Brain microvascular endothelial cell (primary cell): ENCODE measurements at regions not wholly inside any gene's neighbourhood (a gene's known extent, or its start where the extent isn't known, plus 50 kb on each side); places are given as distances from the start of the nearest gene placed in this dataset.
"Not testable (repeated sequence)": the region's sequence is repeated elsewhere in the genome, so short reads cannot be mapped to it uniquely, and the experiment has no call there.

Experiments
- DNase-seq: peaks from one replicate; pipeline ENCODE4 v3.0.0-alpha.2; 2020
- H3K27ac ChIP-seq: fragments of 250-450 bp; sonication (Bioruptor Pico); 2 replicates; pipeline ENCODE4 v1.5.1; 2020; ENCODE audit warnings: mild to moderate bottlenecking, moderate library complexity
- H3K27me3 ChIP-seq: fragments of 250-450 bp; sonication (Bioruptor Pico); replicated peaks from 2 replicates; pipeline ENCODE4 v1.5.1; 2020; ENCODE audit warnings: mild to moderate bottlenecking
- H3K36me3 ChIP-seq: fragments of 250-450 bp; sonication (Bioruptor Pico); replicated peaks from 2 replicates; pipeline ENCODE4 v1.5.1; 2020; ENCODE audit warnings: mild to moderate bottlenecking
- H3K4me3 ChIP-seq: 2 replicates; pipeline ENCODE4 v1.5.1; 2011; ENCODE audit warnings: low read depth, mild to moderate bottlenecking, control low read depth, low read length, moderate library complexity
- in situ Hi-C: cut with HindIII; loops from 2 replicates; pipeline ENCODE4 v1.10.0; 2017; ENCODE audit warnings: low sequenced_read_pairs, low pct_ligation_motif_present
- TF ChIP-seq, protein P1 (sequence below): IDR thresholded peaks from 2 replicates; pipeline ENCODE4 v1.5.1; 2011; ENCODE audit warnings: low read depth, mild to moderate bottlenecking, moderate library complexity, low read length, control low read depth, inconsistent platforms; ENCODE audit errors: missing control alignments

DNA sequence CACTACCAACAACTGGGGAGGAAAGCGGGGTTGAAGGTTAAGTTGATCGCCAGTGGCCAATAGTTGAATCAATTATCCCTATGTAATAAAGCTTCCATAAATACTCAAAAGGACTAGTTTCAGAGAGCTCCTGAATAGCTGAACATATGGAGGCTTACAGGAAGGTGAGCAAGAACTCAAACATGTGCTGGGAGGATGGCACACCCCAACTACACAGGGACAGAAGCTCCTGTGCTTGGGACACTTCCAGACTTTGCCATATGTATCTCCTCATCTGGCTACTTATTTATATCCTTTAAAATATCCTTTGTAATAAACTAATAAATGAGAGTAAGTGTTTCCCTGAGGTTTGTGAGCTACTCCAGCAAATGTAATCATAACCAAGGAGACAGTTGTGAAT lies 115.7 kb downstream of the HNMT start:
- in situ Hi-C loops, result no loop called here
- no peaks in the 10 kb centered on the region for H3K36me3 ChIP-seq
- no peak overlapping the region for H3K27ac ChIP-seq
- DNase-seq, result no peak
- TF ChIP-seq, protein P1, sequence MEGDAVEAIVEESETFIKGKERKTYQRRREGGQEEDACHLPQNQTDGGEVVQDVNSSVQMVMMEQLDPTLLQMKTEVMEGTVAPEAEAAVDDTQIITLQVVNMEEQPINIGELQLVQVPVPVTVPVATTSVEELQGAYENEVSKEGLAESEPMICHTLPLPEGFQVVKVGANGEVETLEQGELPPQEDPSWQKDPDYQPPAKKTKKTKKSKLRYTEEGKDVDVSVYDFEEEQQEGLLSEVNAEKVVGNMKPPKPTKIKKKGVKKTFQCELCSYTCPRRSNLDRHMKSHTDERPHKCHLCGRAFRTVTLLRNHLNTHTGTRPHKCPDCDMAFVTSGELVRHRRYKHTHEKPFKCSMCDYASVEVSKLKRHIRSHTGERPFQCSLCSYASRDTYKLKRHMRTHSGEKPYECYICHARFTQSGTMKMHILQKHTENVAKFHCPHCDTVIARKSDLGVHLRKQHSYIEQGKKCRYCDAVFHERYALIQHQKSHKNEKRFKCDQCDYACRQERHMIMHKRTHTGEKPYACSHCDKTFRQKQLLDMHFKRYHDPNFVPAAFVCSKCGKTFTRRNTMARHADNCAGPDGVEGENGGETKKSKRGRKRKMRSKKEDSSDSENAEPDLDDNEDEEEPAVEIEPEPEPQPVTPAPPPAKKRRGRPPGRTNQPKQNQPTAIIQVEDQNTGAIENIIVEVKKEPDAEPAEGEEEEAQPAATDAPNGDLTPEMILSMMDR, result no peak
- H3K27me3 ChIP-seq, result no peaks in the 10 kb centered on the region
- no peak overlapping the region for H3K4me3 ChIP-seq

DNA sequence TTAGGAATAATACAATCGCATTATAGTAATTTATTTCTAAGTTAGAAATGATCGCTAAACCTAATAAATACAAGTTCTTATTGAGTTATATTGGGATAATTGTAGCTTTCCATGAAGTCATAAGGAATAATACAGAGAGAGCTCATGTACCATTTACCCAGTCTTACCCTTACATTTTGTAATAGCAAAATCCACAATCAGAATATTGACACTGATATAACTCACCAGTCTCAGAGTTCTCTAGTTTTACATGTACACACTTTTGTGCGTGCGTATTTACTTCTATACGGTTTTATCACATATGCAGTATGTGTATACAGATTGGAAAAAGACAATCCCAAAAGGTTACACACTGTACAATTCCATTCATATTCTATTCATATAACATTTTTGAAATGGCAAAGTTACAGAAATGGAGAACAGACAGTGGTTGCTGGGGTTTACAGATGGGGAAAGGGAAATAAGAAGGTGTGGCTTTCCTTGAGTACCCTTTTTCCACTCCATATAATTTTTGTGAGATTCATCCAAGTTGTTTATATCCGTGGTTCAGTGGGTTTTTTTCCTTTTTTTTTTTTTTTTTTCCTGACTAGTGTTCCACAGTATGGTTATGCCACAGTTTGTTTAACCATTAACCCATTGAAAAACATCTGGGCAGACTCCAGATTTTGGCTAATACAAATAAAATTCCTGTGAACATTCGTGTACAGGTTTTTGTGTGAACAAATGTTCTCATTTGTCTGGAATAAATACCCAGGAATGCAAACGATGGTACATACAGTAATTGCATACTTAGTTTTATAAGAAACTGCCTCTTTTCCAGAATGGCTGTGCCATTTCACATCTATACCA lies 117.2 kb downstream of the HNMT start:
- no peaks in the 10 kb centered on the region for H3K27me3 ChIP-seq
- in situ Hi-C loops, result no loop called here
- H3K4me3 ChIP-seq, result no peak overlapping the region
- H3K27ac ChIP-seq, result no peak overlapping the region
- no peaks in the 10 kb centered on the region for H3K36me3 ChIP-seq
- TF ChIP-seq, protein P1, result no peak
- DNase-seq, result no peak

DNA sequence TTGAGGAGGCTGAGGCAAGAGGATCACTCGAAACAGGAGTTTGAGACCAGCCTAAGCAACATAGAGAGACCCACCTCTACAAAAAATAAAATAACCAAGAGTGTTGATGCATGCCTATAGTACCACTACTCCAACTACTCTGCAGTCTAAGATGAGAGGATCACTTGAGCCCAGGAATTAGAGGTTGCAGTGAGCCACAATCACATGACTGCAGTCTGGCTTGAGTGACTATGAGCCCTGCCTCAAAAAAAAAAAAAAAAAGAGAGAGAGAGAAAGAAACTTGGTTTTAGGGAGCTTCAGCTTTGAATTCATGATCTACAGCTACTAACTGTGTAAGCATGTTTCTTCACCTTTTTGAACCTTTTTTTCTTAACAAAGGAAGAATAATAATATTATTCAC lies 119.9 kb downstream of the HNMT start:
- H3K27ac ChIP-seq, result no peak overlapping the region
- DNase-seq, result no peak
- no peaks in the 10 kb centered on the region for H3K27me3 ChIP-seq
- no peaks in the 10 kb centered on the region for H3K36me3 ChIP-seq
- H3K4me3 ChIP-seq, result no peak overlapping the region
- TF ChIP-seq, protein P1, result no peak
- in situ Hi-C loops, result no loop called here

DNA sequence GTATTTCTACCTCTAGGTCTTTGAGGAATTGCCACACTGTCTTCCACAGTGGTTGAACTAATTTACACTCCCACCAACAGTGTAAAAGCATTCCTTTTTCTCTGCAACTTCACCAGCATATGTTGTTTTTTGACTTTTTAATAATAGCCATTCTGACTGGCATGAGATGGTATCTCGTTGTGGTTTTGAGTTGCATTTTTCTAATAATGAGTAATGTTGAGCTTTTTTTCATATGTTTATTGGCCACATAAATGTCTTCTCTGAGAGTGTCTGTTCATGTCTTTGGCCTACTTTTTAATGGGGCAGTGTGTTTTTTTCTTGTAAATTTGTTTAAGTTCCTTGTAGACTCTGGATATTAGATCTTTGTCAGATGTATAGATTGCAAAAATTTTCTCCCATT lies 121.2 kb downstream of the HNMT start:
- H3K27ac ChIP-seq, H3K4me3 ChIP-seq, DNase-seq, H3K27me3 ChIP-seq, in situ Hi-C loops, H3K36me3 ChIP-seq: not testable (repeated sequence)

DNA sequence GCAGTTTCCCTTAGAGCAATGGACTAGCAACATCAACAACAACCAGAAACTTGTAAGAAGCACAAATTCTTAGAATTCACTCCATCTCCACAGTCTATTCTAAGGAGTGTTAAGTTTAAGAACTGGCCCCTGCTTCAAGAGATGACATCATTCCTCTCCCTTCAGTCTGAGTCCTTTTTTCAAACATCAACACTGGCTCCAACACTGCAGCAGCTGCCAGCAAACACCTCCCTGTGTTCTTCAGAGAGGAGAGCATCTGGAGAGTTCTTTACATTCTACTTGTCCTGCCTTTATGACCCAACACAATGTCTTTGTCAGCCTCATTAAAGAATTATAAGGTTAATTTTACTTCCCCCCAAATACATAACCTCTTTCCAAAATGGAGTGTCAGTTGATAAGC lies 122.3 kb downstream of the HNMT start:
- Histone ChIP-seq H3K27ac (no peak overlapping the region), H3K36me3 (no peaks in the 10 kb centered on the region), H3K4me3 (no peak overlapping the region), H3K27me3 (no peaks in the 10 kb centered on the region)
- DNase-seq, result no peak
- TF ChIP-seq, protein P1, result no peak
- in situ Hi-C loops, result no loop called here

DNA sequence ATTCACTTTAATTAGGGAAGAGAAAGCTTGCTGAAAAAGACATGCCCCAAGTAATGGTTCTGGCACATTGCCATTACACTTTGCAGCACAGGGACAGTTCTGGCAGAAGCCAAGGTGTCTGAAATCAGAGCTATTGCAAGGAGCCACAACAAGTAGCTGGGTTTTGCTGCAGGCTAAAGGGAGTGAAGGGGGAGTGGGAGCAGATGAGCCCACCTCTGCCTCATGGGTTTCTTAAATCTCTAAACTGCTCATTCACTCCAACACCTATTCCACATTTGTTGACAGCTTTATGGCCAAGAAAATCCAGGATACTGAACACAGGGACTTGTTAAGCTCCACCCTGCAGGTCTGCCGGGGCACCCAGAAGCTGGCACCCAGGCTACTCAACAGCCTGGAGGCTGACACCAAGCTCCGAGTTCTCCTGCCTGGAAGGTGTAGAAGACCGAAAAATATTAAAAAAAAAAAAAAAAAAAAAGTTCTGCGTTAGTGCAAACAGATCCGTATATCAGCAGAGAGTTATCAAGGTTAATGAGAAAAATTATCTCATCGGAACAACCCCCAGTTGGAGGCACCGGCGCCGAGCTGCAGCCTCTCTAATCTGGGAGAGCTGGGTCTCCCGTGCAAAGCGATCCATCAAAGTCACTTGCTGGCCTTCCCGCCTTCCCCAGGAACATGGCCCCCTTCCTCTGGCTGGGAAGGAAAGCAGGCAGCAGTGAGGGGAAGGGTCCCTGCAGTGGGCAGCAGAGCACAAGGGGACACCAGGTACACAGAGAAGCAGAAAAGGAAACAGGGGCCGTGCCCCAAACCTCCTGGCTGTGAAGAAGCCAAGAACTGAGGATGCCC lies 123.7 kb downstream of the HNMT start:
- Histone ChIP-seq H3K4me3 (no peak overlapping the region), H3K27ac (no peak overlapping the region), H3K36me3 (no peaks in the 10 kb centered on the region), H3K27me3 (no peaks in the 10 kb centered on the region)
- TF ChIP-seq, protein P1, result no peak
- in situ Hi-C loops, result no loop called here
- no peak for DNase-seq
